K562 (cell line): ENCODE measurements at regions not wholly inside any gene's neighbourhood (a gene's known extent, or its start where the extent isn't known, plus 50 kb on each side); places are given as distances from the start of the nearest gene placed in this dataset.

Experiments
- CBX8 ChIP-seq: fragments of 200-600 bp; sonication (generic); IDR thresholded peaks from 2 replicates; pipeline ENCODE4 v1.6.1; 2012; ENCODE audit warnings: borderline replicate concordance, mixed run types, low read depth, mild to moderate bottlenecking, moderate library complexity, mixed read lengths, low read length, control low read depth, inconsistent platforms; ENCODE audit not compliant: poor library complexity, severe bottlenecking; ENCODE audit errors: extremely low read depth
- EP300 ChIP-seq: IDR thresholded peaks from 2 replicates; pipeline ENCODE4 v1.6.1; 2012; ENCODE audit warnings: low read length, improper control_type of control experiment
- HOXB6 ChIP-seq: fragments of 250-450 bp; sonication (Bioruptor Pico); IDR thresholded peaks from 2 replicates; pipeline ENCODE4 v1.5.1; 2022; ENCODE audit warnings: mild to moderate bottlenecking, borderline replicate concordance
- LCOR ChIP-seq: sonication (generic); formaldehyde crosslinking; IDR thresholded peaks from 2 replicates; pipeline ENCODE4 v1.8.0; 2022; ENCODE audit warnings: mild to moderate bottlenecking, missing genetic modification reagents
- MED1 ChIP-seq: sonication (generic); formaldehyde crosslinking; IDR thresholded peaks from 2 replicates; pipeline ENCODE4 v1.8.1; 2023; ENCODE audit warnings: missing genetic modification reagents, borderline replicate concordance
- MYNN ChIP-seq, 2 experiments: sonication (generic); formaldehyde crosslinking in 1 of 2; IDR thresholded peaks; 2 replicates each; pipeline versions ENCODE4 v1.5.0 to v1.6.1; 2016 to 2020; ENCODE audit warnings: antibody characterized with exemption in 1 of 2, missing genetic modification reagents in 1 of 2
- NR4A1 ChIP-seq, 2 experiments: fragments of 250-450 bp in 1 of 2; fragments of 450-650 bp in 1 of 2; sonication (Bioruptor Pico) in 1 of 2; IDR thresholded peaks; 2 replicates each; pipeline versions ENCODE4 v1.4.0 to v1.6.1; 2016 to 2020; ENCODE audit warnings: mild to moderate bottlenecking in 2 of 2, missing compliant biosample characterization in 1 of 2, missing genetic modification characterization in 1 of 2, moderate library complexity in 1 of 2
- PRMT5 ChIP-seq: sonication (generic); formaldehyde crosslinking; IDR thresholded peaks from 2 replicates; pipeline ENCODE4 v1.5.0; 2020; ENCODE audit warnings: missing genetic modification reagents
- SMARCC2 ChIP-seq: fragments of 450-650 bp; IDR thresholded peaks from 2 replicates; pipeline ENCODE4 v1.6.1; 2017; ENCODE audit warnings: antibody characterized with exemption, moderate library complexity, mild to moderate bottlenecking, low read depth
- SRSF3 ChIP-seq: fragments of 200-400 bp; formaldehyde crosslinking; IDR thresholded peaks from 2 replicates; pipeline ENCODE4 v1.6.1; 2016; ENCODE audit warnings: mild to moderate bottlenecking, low read length, moderate library complexity; ENCODE audit not compliant: insufficient read depth
- XRCC4 ChIP-seq: IDR thresholded peaks from one replicate; pipeline ENCODE4 v1.6.1; 2011; ENCODE audit not compliant: insufficient read depth, insufficient read length; ENCODE audit errors: extremely low read depth
- ZC3H11A ChIP-seq: IDR thresholded peaks from 2 replicates; pipeline ENCODE4 v1.6.1; 2012; ENCODE audit warnings: low read depth, low read length, improper control_type of control experiment
- ZC3H8 ChIP-seq: fragments of 450-650 bp; IDR thresholded peaks from 2 replicates; pipeline ENCODE4 v1.6.1; 2017
- ZNF444 ChIP-seq: fragments of 250-450 bp; sonication (Bioruptor Pico); IDR thresholded peaks from 2 replicates; pipeline ENCODE4 v1.4.0; 2020; ENCODE audit warnings: mild to moderate bottlenecking, moderate library complexity
- ZNF551 ChIP-seq: fragments of 250-450 bp; sonication (Bioruptor Pico); IDR thresholded peaks from 2 replicates; pipeline ENCODE4 v1.5.0; 2021; ENCODE audit warnings: mild to moderate bottlenecking, moderate library complexity
- TF ChIP-seq, protein P1 (sequence below), 2 experiments: fragments of 450-650 bp; IDR thresholded peaks; 2 replicates each; pipeline ENCODE4 v1.6.1; 2016; ENCODE audit warnings: mild to moderate bottlenecking in 2 of 2, borderline replicate concordance in 1 of 2, low read depth in 1 of 2, moderate library complexity in 1 of 2
- TF ChIP-seq, protein P2 (sequence below): sonication (generic); formaldehyde crosslinking; IDR thresholded peaks from 2 replicates; pipeline ENCODE4 v1.8.0; 2022; ENCODE audit warnings: mild to moderate bottlenecking, missing genetic modification reagents, borderline replicate concordance

DNA sequence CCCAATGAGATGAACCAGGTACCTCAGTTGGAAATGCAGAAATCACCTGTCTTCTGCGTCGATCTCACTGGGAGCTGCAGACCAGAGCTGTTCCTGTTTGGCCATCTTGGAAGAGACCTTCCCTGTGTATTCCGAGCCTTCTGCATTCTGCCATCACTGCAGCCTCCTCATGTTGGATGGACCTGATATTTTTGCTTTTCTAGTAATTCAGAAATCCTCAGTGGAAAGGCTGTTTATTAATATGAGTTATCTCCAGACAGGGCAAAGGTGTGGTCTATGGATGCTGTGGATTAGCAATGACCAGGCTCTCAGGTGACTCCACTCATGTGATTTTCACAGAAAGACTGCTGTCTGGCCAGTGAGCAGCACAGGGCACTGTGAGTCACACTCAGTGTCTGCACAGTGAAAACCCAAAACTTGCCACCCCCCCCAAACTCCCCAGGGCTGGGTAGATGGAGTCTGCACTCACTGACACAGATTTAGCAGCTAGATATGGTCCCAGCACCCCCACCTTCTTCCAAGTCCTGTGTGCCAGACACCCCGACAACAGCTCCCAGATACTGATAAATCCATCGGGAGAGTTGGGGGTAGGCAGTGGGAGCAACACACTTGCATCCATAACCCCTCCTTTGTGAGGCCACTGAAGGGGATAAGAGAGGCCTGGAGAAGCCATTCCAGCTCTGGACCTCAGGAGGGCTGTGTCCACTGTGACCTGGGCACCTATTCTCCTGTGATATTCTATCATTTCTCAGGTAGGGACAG, 75.2 kb upstream of the TOP3B start (continued):
- TF ChIP-seq EP300 = no peak
- TF ChIP-seq ZC3H8 = no peak
- TF ChIP-seq ZNF444 (CRISPR knock-in tag) = no peak
- TF ChIP-seq XRCC4 = no peak
- TF ChIP-seq MYNN (IDR thresholded peaks at IDR 0.05) = no peak
- peak; percentile 36; the same call in 1 of the 2 replicates for TF ChIP-seq MYNN (CRISPR knock-in tag; IDR thresholded peaks at IDR 0.05)
- TF ChIP-seq SRSF3 = no peak
- TF ChIP-seq, protein P1, sequence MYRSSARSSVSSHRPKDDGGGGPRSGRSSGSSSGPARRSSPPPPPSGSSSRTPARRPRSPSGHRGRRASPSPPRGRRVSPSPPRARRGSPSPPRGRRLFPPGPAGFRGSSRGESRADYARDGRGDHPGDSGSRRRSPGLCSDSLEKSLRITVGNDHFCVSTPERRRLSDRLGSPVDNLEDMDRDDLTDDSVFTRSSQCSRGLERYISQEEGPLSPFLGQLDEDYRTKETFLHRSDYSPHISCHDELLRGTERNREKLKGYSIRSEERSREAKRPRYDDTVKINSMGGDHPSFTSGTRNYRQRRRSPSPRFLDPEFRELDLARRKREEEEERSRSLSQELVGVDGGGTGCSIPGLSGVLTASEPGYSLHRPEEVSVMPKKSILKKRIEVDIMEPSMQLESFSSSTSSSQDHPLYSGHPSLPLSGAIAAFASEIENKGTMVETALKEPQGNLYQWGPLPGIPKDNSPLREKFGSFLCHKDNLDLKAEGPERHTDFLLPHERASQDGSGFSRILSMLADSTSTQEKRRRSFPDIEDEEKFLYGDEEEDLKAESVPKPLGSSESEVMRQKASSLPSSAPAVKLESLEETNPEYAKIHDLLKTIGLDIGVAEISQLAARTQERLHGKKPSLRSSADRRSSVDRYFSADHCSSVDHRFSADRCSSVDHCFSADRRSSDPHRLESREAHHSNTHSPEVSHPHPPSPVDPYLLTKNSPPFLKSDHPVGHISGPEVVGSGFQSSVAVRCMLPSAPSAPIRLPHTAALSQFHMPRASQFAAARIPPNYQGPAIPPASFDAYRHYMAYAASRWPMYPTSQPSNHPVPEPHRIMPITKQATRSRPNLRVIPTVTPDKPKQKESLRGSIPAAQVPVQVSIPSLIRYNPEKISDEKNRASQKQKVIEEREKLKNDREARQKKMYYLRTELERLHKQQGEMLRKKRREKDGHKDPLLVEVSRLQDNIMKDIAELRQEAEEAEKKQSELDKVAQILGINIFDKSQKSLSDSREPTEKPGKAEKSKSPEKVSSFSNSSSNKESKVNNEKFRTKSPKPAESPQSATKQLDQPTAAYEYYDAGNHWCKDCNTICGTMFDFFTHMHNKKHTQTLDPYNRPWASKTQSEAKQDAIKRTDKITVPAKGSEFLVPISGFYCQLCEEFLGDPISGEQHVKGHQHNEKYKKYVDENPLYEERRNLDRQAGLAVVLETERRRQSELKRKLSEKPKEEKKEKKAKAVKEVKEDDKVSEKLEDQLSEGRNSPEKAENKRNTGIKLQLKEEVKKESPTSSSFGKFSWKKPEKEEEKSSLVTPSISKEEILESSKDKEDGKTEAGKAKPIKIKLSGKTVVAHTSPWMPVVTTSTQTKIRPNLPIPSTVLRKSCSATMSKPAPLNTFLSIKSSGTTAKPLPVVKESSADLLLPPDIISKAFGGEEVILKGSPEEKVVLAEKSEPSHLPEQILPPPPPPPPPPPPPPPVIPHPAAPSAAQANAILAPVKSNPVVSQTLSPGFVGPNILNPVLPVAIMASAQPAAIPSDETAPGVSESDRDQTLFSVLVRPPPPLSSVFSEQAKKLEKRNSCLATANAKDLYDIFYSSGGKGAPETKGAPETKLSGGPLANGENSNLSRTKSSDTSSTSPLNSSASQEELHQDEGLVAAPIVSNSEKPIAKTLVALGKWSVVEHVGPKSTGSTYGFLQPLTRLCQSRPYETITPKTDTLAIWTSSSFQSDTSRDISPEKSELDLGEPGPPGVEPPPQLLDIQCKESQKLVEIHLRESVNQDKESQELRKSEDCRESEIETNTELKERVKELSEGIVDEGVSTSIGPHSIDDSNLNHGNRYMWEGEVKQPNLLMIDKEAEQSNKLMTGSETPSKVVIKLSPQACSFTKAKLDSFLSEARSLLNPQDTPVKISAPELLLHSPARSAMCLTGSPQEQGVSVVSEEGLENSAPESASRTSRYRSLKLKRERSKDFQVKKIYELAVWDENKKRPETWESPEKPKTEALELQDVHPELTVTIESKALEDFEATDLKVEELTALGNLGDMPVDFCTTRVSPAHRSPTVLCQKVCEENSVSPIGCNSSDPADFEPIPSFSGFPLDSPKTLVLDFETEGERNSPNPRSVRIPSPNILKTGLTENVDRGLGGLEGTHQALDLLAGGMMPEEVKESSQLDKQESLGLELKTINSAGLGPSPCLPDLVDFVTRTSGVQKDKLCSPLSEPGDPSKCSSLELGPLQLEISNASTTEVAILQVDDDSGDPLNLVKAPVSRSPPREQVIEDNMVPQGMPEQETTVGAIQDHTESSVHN (IDR thresholded peaks at IDR 0.05; ENCODE audit: borderline replicate concordance in 1 of 2, low read depth in 1 of 2) = no peak
- TF ChIP-seq HOXB6 (CRISPR knock-in tag) = no peak
- TF ChIP-seq ZNF551 = no peak
- no peak for TF ChIP-seq MED1 (CRISPR knock-in tag)
- 0 out of 2 replicates have a peak, but pooled peaks have one; percentile 57 for TF ChIP-seq NR4A1 (CRISPR knock-in tag; IDR thresholded peaks at IDR 0.05)
- no peak for TF ChIP-seq NR4A1 (tag; IDR thresholded peaks at IDR 0.05)
- no peak for TF ChIP-seq ZC3H11A
- TF ChIP-seq, protein P2, sequence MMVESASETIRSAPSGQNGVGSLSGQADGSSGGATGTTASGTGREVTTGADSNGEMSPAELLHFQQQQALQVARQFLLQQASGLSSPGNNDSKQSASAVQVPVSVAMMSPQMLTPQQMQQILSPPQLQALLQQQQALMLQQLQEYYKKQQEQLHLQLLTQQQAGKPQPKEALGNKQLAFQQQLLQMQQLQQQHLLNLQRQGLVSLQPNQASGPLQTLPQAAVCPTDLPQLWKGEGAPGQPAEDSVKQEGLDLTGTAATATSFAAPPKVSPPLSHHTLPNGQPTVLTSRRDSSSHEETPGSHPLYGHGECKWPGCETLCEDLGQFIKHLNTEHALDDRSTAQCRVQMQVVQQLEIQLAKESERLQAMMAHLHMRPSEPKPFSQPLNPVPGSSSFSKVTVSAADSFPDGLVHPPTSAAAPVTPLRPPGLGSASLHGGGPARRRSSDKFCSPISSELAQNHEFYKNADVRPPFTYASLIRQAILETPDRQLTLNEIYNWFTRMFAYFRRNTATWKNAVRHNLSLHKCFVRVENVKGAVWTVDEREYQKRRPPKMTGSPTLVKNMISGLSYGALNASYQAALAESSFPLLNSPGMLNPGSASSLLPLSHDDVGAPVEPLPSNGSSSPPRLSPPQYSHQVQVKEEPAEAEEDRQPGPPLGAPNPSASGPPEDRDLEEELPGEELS (CRISPR knock-in tag) = 0 out of 2 replicates have a peak, but pooled peaks have one; percentile 41
- TF ChIP-seq LCOR (CRISPR knock-in tag) = no peak
- TF ChIP-seq CBX8 = no peak
- no peak for TF ChIP-seq SMARCC2
- 0 out of 2 replicates have a peak, but pooled peaks have one; percentile 6 for TF ChIP-seq PRMT5 (CRISPR knock-in tag)
